ENCODE measurements at regions not wholly inside any gene's neighbourhood (a gene's known extent, or its start where the extent isn't known, plus 50 kb on each side); places are given as distances from the start of the nearest gene placed in this dataset.

DNA sequence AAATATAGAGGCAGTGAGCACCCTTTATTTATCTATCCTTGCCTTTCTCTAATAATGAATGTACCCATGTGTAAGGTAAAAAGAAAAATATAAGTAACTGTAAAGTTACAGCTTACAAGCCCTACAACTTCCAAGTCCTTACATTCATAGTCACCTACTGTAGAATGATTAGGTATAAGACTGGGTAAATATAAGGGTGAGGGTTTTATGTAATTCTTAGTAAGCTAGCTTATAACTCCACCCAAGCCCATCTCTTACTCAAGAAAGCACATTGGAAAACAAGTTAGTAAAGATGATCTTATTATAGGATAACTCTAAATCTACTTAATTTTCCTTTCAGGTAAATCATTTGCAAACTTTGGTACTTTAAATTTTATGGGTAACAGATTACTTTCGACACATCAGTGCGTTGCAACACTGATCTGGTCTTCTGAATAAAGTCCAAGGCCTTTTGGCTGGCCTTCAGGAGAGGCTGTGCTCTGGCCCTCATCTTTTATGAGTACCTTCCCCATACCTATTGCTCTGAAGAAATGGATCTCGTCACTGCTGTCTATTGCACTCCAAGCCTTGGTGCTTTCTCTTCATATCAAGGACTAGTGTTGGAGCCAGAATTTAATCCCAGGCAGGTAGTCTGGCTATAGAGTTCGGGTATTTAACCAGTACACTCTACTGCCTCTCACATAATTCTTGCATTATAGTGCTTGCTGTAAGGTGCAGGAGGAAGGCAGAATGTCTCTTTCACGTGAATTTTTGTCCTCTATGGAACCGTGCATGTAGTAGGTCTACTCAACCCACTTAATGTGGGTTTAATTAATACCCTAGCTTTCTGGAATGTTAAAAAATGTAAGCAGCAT lies 443.6 kb upstream of the AR start:
- H3K27ac Mint-ChIP-seq: no peak overlapping the region

DNA sequence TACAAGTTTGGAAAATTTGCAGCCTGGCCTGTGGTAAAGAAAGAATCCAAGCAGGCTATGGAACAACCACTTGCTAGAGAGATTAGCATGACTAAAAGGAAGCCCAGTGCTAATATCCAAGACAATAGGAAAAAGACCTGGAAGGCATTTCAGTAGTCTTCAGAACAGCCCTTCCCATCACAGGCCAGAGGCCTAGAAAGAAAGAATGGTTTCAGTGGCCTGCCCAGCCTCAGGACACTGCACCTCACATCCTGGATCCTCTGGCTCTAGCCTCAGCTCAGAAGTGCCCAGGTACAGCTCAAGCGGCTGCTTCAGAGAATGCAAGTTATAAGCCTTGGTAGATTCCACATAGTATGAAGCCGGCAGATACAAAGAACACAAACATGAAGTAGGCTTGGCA lies 449.8 kb upstream of the AR start:
- Mint-ChIP-seq H3K4me1 (no peaks in the 10 kb centered on the region), H3K4me3 (no peak overlapping the region), H3K9me3 (peaks cover 11% of the 10 kb centered on the region), H3K27me3 (ENCODE audit: low read depth, poor library complexity) (no peaks in the 10 kb centered on the region), H3K27ac (no peak overlapping the region), H3K36me3 (ENCODE audit: low read depth) (no peaks in the 10 kb centered on the region)
- TF ChIP-seq, protein P1, sequence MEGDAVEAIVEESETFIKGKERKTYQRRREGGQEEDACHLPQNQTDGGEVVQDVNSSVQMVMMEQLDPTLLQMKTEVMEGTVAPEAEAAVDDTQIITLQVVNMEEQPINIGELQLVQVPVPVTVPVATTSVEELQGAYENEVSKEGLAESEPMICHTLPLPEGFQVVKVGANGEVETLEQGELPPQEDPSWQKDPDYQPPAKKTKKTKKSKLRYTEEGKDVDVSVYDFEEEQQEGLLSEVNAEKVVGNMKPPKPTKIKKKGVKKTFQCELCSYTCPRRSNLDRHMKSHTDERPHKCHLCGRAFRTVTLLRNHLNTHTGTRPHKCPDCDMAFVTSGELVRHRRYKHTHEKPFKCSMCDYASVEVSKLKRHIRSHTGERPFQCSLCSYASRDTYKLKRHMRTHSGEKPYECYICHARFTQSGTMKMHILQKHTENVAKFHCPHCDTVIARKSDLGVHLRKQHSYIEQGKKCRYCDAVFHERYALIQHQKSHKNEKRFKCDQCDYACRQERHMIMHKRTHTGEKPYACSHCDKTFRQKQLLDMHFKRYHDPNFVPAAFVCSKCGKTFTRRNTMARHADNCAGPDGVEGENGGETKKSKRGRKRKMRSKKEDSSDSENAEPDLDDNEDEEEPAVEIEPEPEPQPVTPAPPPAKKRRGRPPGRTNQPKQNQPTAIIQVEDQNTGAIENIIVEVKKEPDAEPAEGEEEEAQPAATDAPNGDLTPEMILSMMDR (IDR thresholded peaks at IDR 0.05): no peak
- DNase-seq: no peak

More for the DNA sequence above, 443.6 kb upstream of the AR start:
- H3K4me3 Mint-ChIP-seq: no peak overlapping the region
- TF ChIP-seq, protein P1 (IDR thresholded peaks at IDR 0.05): no peak
- H3K4me1 Mint-ChIP-seq: no peaks in the 10 kb centered on the region
- no peaks in the 10 kb centered on the region for H3K27me3 Mint-ChIP-seq (ENCODE audit: low read depth, poor library complexity)
- no peaks in the 10 kb centered on the region for H3K36me3 Mint-ChIP-seq (ENCODE audit: low read depth)
- peaks cover 22% of the 10 kb centered on the region for H3K9me3 Mint-ChIP-seq
- DNase-seq: no peak

DNA sequence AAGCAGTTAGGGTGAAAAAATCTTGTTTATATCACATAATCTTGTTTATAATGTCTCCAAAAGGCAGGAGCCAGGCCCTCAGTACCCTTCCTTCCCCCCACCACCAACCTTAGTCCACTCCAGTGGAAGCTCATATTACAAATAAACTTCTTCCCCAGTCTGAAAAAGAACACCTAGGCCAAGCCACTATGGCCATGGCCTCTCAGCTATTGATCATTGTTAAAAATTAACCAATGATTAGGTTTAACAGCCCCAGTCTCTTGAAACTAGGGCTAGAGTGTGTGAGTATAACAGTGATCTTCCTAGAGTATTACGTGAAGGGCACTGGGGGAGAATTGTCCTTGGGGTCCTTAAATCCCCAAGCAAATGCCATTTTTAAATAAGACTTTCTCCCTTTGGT lies 411.9 kb upstream of the EDA2R start:
- no peak overlapping the region for H3K4me3 Mint-ChIP-seq
- no peaks in the 10 kb centered on the region for H3K4me1 Mint-ChIP-seq
- no peaks in the 10 kb centered on the region for H3K27me3 Mint-ChIP-seq (ENCODE audit: low read depth, poor library complexity)
- DNase-seq: no peak
- H3K9me3 Mint-ChIP-seq: peaks cover 14% of the 10 kb centered on the region
- TF ChIP-seq, protein P1 (IDR thresholded peaks at IDR 0.05): no peak
- no peak overlapping the region for H3K27ac Mint-ChIP-seq
- no peaks in the 10 kb centered on the region for H3K36me3 Mint-ChIP-seq (ENCODE audit: low read depth)

DNA sequence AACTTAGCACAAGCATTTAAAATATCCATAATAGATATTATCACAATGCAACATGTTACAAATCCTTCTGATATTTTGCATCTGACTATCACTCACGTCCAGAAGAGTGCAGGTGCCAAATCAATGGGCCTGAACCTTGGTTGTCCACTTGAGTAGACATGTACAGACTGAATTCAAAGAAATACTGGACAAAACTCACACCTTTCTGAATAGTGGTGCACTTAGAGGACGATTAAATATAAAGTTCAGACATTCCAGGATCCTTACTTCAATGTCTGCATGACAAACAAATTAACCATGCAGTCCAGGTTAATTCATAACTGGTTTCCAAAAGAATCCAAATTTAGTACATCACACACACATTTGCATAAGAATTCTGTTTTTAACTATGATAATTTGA lies 406.0 kb upstream of the EDA2R start:
- no peaks in the 10 kb centered on the region for H3K36me3 Mint-ChIP-seq (ENCODE audit: low read depth)
- H3K4me3 Mint-ChIP-seq: no peak overlapping the region
- TF ChIP-seq, protein P1 (IDR thresholded peaks at IDR 0.05): no peak
- H3K4me1 Mint-ChIP-seq: no peaks in the 10 kb centered on the region
- no peaks in the 10 kb centered on the region for H3K27me3 Mint-ChIP-seq (ENCODE audit: low read depth, poor library complexity)
- H3K27ac Mint-ChIP-seq: no peak overlapping the region
- DNase-seq: no peak
- H3K9me3 Mint-ChIP-seq: peaks cover 10% of the 10 kb centered on the region

DNA sequence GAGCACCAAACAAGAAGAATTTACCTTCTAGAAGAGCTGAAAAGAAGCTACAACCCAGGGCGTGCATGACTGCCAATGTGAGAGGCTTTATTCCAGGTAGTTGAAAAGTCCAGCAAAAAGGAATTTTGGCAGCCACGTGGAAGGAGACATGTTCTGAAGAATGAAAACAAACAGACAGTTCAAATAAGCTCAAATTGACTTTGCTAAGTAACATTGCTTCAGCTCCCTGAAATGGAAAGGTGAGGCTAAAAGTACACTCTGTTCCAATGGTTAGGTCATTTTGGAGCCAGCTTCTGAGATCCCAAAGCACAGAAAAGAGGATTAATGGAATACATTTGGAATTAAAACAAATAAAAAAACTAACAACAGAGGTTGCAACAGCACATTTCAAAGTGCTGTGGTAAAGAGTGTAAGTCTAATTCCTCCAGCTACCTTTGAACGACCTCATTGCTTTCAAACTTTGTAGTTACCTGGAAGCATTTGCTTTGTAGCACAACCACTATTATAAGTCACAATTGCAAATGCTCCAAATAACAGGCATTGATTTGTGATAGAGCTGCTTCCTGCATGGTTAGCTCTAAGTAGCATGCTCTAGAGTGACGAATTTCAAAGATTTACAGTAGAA lies 405.3 kb upstream of the EDA2R start:
- peaks cover 2% of the 10 kb centered on the region for H3K27me3 Mint-ChIP-seq (ENCODE audit: low read depth, poor library complexity)
- no peak overlapping the region for H3K4me3 Mint-ChIP-seq
- H3K27ac Mint-ChIP-seq: no peak overlapping the region
- DNase-seq: no peak
- H3K36me3 Mint-ChIP-seq (ENCODE audit: low read depth): no peaks in the 10 kb centered on the region
- TF ChIP-seq, protein P1 (IDR thresholded peaks at IDR 0.05): no peak
- no peaks in the 10 kb centered on the region for H3K4me1 Mint-ChIP-seq
- H3K9me3 Mint-ChIP-seq: peaks cover 5% of the 10 kb centered on the region
